ENCODE measurements at regions not wholly inside any gene's neighbourhood (a gene's known extent, or its start where the extent isn't known, plus 50 kb on each side); places are given as distances from the start of the nearest gene placed in this dataset.
A peak's percentile ranks its signal among the peaks of the same experiment; 100 is the strongest.

GRCh38 chr4:11774346-11774745, 345.7 kb upstream of the HS3ST1 start:
- DNase-seq, result no peak
- intact Hi-C loops (cut with DNase I), result no loop called here
- Histone ChIP-seq H3K9ac (ENCODE audit: low read depth in 2 of 2, low read length in 2 of 2) (no peak overlapping the region), H3K4me1 (no peaks in the 10 kb centered on the region), H3K9me3 (no peaks in the 10 kb centered on the region), H3K27me3 (no peaks in the 10 kb centered on the region), H3K4me3 (no peak overlapping the region), H3K27ac (no peak overlapping the region), H3K36me3 (no peaks in the 10 kb centered on the region)
- TF ChIP-seq CTCF (IDR thresholded peaks at IDR 0.05), result no peak

- no peak overlapping the region for H3K4me3 ChIP-seq
- no peak for DNase-seq
- no peak for TF ChIP-seq CTCF (IDR thresholded peaks at IDR 0.05)
- no peaks in the 10 kb centered on the region for H3K36me3 ChIP-seq
- no peak overlapping the region for H3K27ac ChIP-seq
- intact Hi-C loops (cut with DNase I), result no loop called here
- H3K4me1 ChIP-seq, result no peaks in the 10 kb centered on the region
- no peaks in the 10 kb centered on the region for H3K9me3 ChIP-seq
- no peaks in the 10 kb centered on the region for H3K27me3 ChIP-seq
- H3K9ac ChIP-seq (ENCODE audit: low read depth in 2 of 2, low read length in 2 of 2), result no peak overlapping the region
Measured at GRCh38 chr4:11773798-11774197, 345.1 kb upstream of the HS3ST1 start.

GRCh38 chr4:11769434-11769833, 340.7 kb upstream of the HS3ST1 start:
- Histone ChIP-seq H3K4me3 (no peak overlapping the region), H3K4me1 (no peaks in the 10 kb centered on the region), H3K27me3 (no peaks in the 10 kb centered on the region), H3K36me3 (no peaks in the 10 kb centered on the region), H3K9ac (ENCODE audit: low read depth in 2 of 2, low read length in 2 of 2) (no peak overlapping the region), H3K9me3 (no peaks in the 10 kb centered on the region), H3K27ac (no peak overlapping the region)
- DNase-seq, result no peak
- intact Hi-C loops (cut with DNase I), result loop anchor here (10.0 kb wide), 2 partner anchors 185 to 865 kb away; no protein-coding TSS in a partner anchor
- TF ChIP-seq CTCF (IDR thresholded peaks at IDR 0.05), result no peak

GRCh38 chr4:11768251-11768972, 339.7 kb upstream of the HS3ST1 start:
- no peak for TF ChIP-seq CTCF (IDR thresholded peaks at IDR 0.05)
- DNase-seq, result no peak
- Histone ChIP-seq H3K4me1 (no peaks in the 10 kb centered on the region), H3K9ac (ENCODE audit: low read depth in 2 of 2, low read length in 2 of 2) (no peak overlapping the region), H3K27ac (no peak overlapping the region), H3K27me3 (no peaks in the 10 kb centered on the region), H3K36me3 (no peaks in the 10 kb centered on the region), H3K9me3 (no peaks in the 10 kb centered on the region), H3K4me3 (no peak overlapping the region)
- intact Hi-C loops (cut with DNase I), result loop anchor here (10.0 kb wide), 2 partner anchors 186 to 866 kb away; no protein-coding TSS in a partner anchor

GRCh38 chr4:11765849-11766453, 337.3 kb upstream of the HS3ST1 start:
- Histone ChIP-seq H3K9me3 (no peaks in the 10 kb centered on the region), H3K4me3 (no peak overlapping the region), H3K9ac (ENCODE audit: low read depth in 2 of 2, low read length in 2 of 2) (no peak overlapping the region), H3K27ac (no peak overlapping the region), H3K36me3 (no peaks in the 10 kb centered on the region), H3K4me1 (no peaks in the 10 kb centered on the region), H3K27me3 (no peaks in the 10 kb centered on the region)
- peak; percentile 64 for TF ChIP-seq CTCF (IDR thresholded peaks at IDR 0.05)
- intact Hi-C loops (cut with DNase I), result loop anchor here (10.0 kb wide), 2 partner anchors 189 to 869 kb away; no protein-coding TSS in a partner anchor
- peak; percentile 28 for DNase-seq

Measured in colonic mucosa (tissue), 4 donors.